ENCODE measurements at regions not wholly inside any gene's neighbourhood (a gene's known extent, or its start where the extent isn't known, plus 50 kb on each side); places are given as distances from the start of the nearest gene placed in this dataset.

DNA sequence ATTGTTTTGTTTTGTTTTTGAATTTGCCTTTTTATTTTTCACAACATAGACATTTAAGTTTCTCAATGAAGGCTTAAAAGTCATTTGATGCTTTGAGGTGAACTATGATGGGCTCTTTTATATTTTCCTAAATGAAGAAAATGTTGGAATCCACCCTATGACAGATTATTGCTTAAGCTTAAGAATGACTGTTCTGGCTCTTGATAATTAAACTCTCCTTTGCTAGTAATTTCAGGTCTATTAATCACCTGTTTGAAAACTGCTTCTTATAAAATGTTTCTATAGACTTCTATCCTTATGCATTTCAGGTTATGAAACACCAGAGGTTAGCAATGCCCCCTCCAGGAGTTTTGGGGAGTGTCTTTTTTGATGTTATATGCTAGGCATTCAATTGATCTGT is 424.1 kb upstream of the DYNLRB2 start:
- TF ChIP-seq POLR2AphosphoS5 (IDR thresholded peaks at IDR 0.05; ENCODE audit: borderline replicate concordance, low read depth, low read length) (no peak), FOXP2 (optimal IDR thresholded peaks at IDR 0.05; ENCODE audit: control extremely low read depth, extremely low read length, insufficient read depth) (no peak), EZH2 (IDR thresholded peaks at IDR 0.05) (no peak)
- no peak overlapping the region for H3K27ac ChIP-seq
- H3K4me3 ChIP-seq: no peak overlapping the region
- H3K36me3 ChIP-seq (ENCODE audit: insufficient read depth, low read length): no peaks in the 10 kb centered on the region
- H3K9ac ChIP-seq (ENCODE audit: insufficient read length): no peak overlapping the region
- DNase-seq (ENCODE audit: low read depth, low spot score): no peak
- H3K9me3 ChIP-seq (ENCODE audit: low read depth, low read length): no peaks in the 10 kb centered on the region

DNA sequence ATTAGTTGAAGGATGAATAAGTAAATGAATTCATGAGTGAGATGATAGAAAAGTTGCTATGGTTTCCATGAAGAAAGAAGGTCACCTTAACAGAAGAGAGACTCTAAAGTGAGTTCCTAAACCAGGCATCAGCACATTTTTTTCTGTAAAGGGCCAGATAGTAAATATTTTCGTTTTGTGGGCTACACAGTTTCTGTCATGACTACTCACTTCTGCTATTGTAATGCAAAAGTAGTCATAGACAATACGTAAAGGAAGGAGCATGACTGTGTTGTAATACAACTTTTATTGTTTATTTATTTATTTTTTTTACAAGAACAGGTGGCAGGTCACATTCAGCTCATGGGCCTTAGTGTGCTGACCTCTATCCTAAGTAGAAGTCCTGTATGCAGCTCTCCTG is 426.1 kb upstream of the DYNLRB2 start:
- H3K9ac ChIP-seq (ENCODE audit: insufficient read length): no peak overlapping the region
- no peaks in the 10 kb centered on the region for H3K9me3 ChIP-seq (ENCODE audit: low read depth, low read length)
- H3K4me3 ChIP-seq: no peak overlapping the region
- TF ChIP-seq POLR2AphosphoS5 (IDR thresholded peaks at IDR 0.05; ENCODE audit: borderline replicate concordance, low read depth, low read length): no peak
- no peak for TF ChIP-seq FOXP2 (optimal IDR thresholded peaks at IDR 0.05; ENCODE audit: control extremely low read depth, extremely low read length, insufficient read depth)
- no peak for TF ChIP-seq EZH2 (IDR thresholded peaks at IDR 0.05)
- no peaks in the 10 kb centered on the region for H3K36me3 ChIP-seq (ENCODE audit: insufficient read depth, low read length)
- H3K27ac ChIP-seq: no peak overlapping the region
- DNase-seq (ENCODE audit: low read depth, low spot score): no peak

GRCh38 chr16:80113873-80114574 is 426.8 kb upstream of the DYNLRB2 start:
- TF ChIP-seq FOXP2 (optimal IDR thresholded peaks at IDR 0.05; ENCODE audit: control extremely low read depth, extremely low read length, insufficient read depth): no peak
- no peak for TF ChIP-seq EZH2 (IDR thresholded peaks at IDR 0.05)
- TF ChIP-seq POLR2AphosphoS5 (IDR thresholded peaks at IDR 0.05; ENCODE audit: borderline replicate concordance, low read depth, low read length): no peak
- DNase-seq (ENCODE audit: low read depth, low spot score): no peak
- no peak overlapping the region for H3K4me3 ChIP-seq
- no peak overlapping the region for H3K9ac ChIP-seq (ENCODE audit: insufficient read length)
- no peak overlapping the region for H3K27ac ChIP-seq
- H3K36me3 ChIP-seq (ENCODE audit: insufficient read depth, low read length): no peaks in the 10 kb centered on the region
- H3K9me3 ChIP-seq (ENCODE audit: low read depth, low read length): no peaks in the 10 kb centered on the region

DNA sequence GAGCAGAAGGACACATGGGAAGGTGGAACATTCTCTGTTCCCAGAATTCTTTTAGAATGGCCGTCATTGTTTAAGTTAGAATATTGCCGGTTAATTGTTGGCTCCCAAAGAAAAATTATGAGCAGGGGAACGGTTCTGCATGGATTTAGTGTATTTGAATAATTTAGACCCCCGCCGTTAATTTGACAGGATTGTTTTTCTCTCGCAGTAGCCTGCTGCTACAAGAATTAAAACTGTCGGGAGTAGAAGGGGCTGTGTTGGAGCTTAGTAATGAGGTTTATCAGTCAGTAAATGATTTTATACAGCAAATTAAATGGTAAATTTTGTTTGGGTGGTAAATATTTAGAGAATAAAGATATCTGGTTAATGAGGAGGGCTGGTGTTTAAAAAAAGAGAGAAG is 431.2 kb upstream of the DYNLRB2 start:
- H3K9ac ChIP-seq (ENCODE audit: insufficient read length): no peak overlapping the region
- no peak for TF ChIP-seq EZH2 (IDR thresholded peaks at IDR 0.05)
- no peak for TF ChIP-seq FOXP2 (optimal IDR thresholded peaks at IDR 0.05; ENCODE audit: control extremely low read depth, extremely low read length, insufficient read depth)
- no peak for TF ChIP-seq POLR2AphosphoS5 (IDR thresholded peaks at IDR 0.05; ENCODE audit: borderline replicate concordance, low read depth, low read length)
- H3K27ac ChIP-seq: no peak overlapping the region
- no peak for DNase-seq (ENCODE audit: low read depth, low spot score)
- no peaks in the 10 kb centered on the region for H3K36me3 ChIP-seq (ENCODE audit: insufficient read depth, low read length)
- H3K4me3 ChIP-seq: no peak overlapping the region
- no peaks in the 10 kb centered on the region for H3K9me3 ChIP-seq (ENCODE audit: low read depth, low read length)

DNA sequence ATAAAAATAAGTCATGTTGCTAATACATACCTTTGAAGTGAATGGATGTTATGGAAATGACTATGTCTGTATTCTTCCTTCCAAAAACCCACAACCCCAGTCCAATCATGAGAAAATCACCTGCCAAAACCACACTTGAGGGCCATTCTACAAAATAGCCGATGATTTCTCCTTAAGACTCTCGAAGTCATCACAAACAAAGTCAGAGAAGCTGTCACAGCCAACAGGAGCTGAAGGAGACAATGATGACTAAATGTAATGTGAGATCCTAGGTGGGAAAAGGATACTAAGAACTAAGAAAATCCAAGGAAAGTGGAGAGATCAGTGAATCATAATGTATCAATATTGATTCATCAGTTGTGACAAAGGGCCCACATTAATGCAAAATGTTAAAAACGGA is 432.9 kb upstream of the DYNLRB2 start:
- no peaks in the 10 kb centered on the region for H3K9me3 ChIP-seq (ENCODE audit: low read depth, low read length)
- TF ChIP-seq FOXP2 (optimal IDR thresholded peaks at IDR 0.05; ENCODE audit: control extremely low read depth, extremely low read length, insufficient read depth) (no peak), EZH2 (IDR thresholded peaks at IDR 0.05) (no peak), POLR2AphosphoS5 (IDR thresholded peaks at IDR 0.05; ENCODE audit: borderline replicate concordance, low read depth, low read length) (no peak)
- H3K4me3 ChIP-seq: no peak overlapping the region
- no peak overlapping the region for H3K27ac ChIP-seq
- H3K9ac ChIP-seq (ENCODE audit: insufficient read length): no peak overlapping the region
- no peak for DNase-seq (ENCODE audit: low read depth, low spot score)
- no peaks in the 10 kb centered on the region for H3K36me3 ChIP-seq (ENCODE audit: insufficient read depth, low read length)

GRCh38 chr16:80105751-80106150 is 435.0 kb upstream of the DYNLRB2 start:
- Histone ChIP-seq H3K9ac (ENCODE audit: insufficient read length) (no peak overlapping the region), H3K27ac (no peak overlapping the region), H3K4me3 (no peak overlapping the region), H3K36me3 (ENCODE audit: insufficient read depth, low read length) (no peaks in the 10 kb centered on the region), H3K9me3 (ENCODE audit: low read depth, low read length) (no peaks in the 10 kb centered on the region)
- TF ChIP-seq POLR2AphosphoS5 (IDR thresholded peaks at IDR 0.05; ENCODE audit: borderline replicate concordance, low read depth, low read length) (no peak), EZH2 (IDR thresholded peaks at IDR 0.05) (no peak), FOXP2 (optimal IDR thresholded peaks at IDR 0.05; ENCODE audit: control extremely low read depth, extremely low read length, insufficient read depth) (no peak)
- DNase-seq (ENCODE audit: low read depth, low spot score): no peak

DNA sequence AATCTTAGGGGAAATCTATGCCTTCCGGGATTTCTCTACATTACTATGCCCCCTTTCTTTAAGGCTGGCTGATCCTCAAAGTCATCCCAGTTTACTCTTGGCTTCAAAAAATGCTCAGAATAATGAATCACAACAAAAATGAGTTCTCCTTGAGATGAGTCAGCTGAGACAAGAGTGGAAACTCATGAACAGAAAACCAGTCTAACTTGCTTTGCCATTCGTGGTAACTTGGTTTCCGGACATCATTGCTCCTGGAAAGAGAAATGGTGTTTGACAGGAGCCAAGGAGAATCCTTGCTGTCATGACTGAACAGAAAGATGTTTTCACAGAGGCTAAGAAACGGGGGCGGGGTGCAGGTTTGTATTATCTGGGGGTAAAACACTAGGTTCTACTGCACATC is 435.6 kb upstream of the DYNLRB2 start:
- Histone ChIP-seq H3K36me3 (ENCODE audit: insufficient read depth, low read length) (no peaks in the 10 kb centered on the region), H3K9me3 (ENCODE audit: low read depth, low read length) (no peaks in the 10 kb centered on the region), H3K9ac (ENCODE audit: insufficient read length) (no peak overlapping the region), H3K27ac (no peak overlapping the region), H3K4me3 (no peak overlapping the region)
- DNase-seq (ENCODE audit: low read depth, low spot score): no peak
- TF ChIP-seq POLR2AphosphoS5 (IDR thresholded peaks at IDR 0.05; ENCODE audit: borderline replicate concordance, low read depth, low read length) (no peak), EZH2 (IDR thresholded peaks at IDR 0.05) (no peak), FOXP2 (optimal IDR thresholded peaks at IDR 0.05; ENCODE audit: control extremely low read depth, extremely low read length, insufficient read depth) (no peak)

GRCh38 chr16:80104401-80104800 is 436.4 kb upstream of the DYNLRB2 start:
- TF ChIP-seq EZH2 (IDR thresholded peaks at IDR 0.05): no peak
- TF ChIP-seq POLR2AphosphoS5 (IDR thresholded peaks at IDR 0.05; ENCODE audit: borderline replicate concordance, low read depth, low read length): no peak
- TF ChIP-seq FOXP2 (optimal IDR thresholded peaks at IDR 0.05; ENCODE audit: control extremely low read depth, extremely low read length, insufficient read depth): no peak
- Histone ChIP-seq H3K36me3 (ENCODE audit: insufficient read depth, low read length) (no peaks in the 10 kb centered on the region), H3K4me3 (no peak overlapping the region), H3K9me3 (ENCODE audit: low read depth, low read length) (no peaks in the 10 kb centered on the region), H3K9ac (ENCODE audit: insufficient read length) (no peak overlapping the region), H3K27ac (no peak overlapping the region)
- no peak for DNase-seq (ENCODE audit: low read depth, low spot score)

GRCh38 chr16:80103463-80103862 is 437.3 kb upstream of the DYNLRB2 start:
- Histone ChIP-seq H3K4me3 (no peak overlapping the region), H3K27ac (no peak overlapping the region), H3K9me3 (ENCODE audit: low read depth, low read length) (no peaks in the 10 kb centered on the region), H3K9ac (ENCODE audit: insufficient read length) (no peak overlapping the region), H3K36me3 (ENCODE audit: insufficient read depth, low read length) (no peaks in the 10 kb centered on the region)
- DNase-seq (ENCODE audit: low read depth, low spot score): no peak
- TF ChIP-seq POLR2AphosphoS5 (IDR thresholded peaks at IDR 0.05; ENCODE audit: borderline replicate concordance, low read depth, low read length): no peak
- TF ChIP-seq EZH2 (IDR thresholded peaks at IDR 0.05): no peak
- no peak for TF ChIP-seq FOXP2 (optimal IDR thresholded peaks at IDR 0.05; ENCODE audit: control extremely low read depth, extremely low read length, insufficient read depth)
